Prostate gland (tissue), 2 donors: ENCODE measurements at regions not wholly inside any gene's neighbourhood (a gene's known extent, or its start where the extent isn't known, plus 50 kb on each side); places are given as distances from the start of the nearest gene placed in this dataset.

ENCODE experiments used
- DNase-seq: peaks from one replicate; pipeline ENCODE4 v3.0.0-alpha.2; 2019; ENCODE audit warnings: low spot score
- H3K27ac ChIP-seq, 2 donors: fragments of 200-600 bp; sonication (generic); 2 replicates each; pipeline ENCODE4 v1.5.1; 2017 to 2019
- H3K27me3 ChIP-seq: fragments of 200-600 bp; sonication (generic); replicated peaks from 2 replicates; pipeline ENCODE4 v1.5.1; 2019; ENCODE audit not compliant: insufficient read depth
- H3K36me3 ChIP-seq, 2 donors: fragments of 200-600 bp; sonication (generic); 1 replicate in 1 of 2; 2 replicates in 1 of 2; pipeline versions ENCODE4 v1.5.1 to v1.8.1; 2017 to 2019
- H3K4me1 ChIP-seq: fragments of 200-600 bp; sonication (generic); replicated peaks from 2 replicates; pipeline ENCODE4 v1.5.1; 2019
- H3K4me3 ChIP-seq, 2 donors: fragments of 200-600 bp; sonication (generic); 2 replicates each; pipeline ENCODE4 v1.5.1; 2017 to 2019
- H3K9me3 ChIP-seq: fragments of 200-600 bp; sonication (generic); 2 replicates; pipeline ENCODE4 v1.5.1; 2017
- POLR2A ChIP-seq: fragments of 450-650 bp; IDR thresholded peaks from one replicate; pipeline ENCODE4 v1.6.1; 2016; ENCODE audit warnings: antibody characterized with exemption, mild to moderate bottlenecking
- POLR2AphosphoS5 ChIP-seq: sonication (generic); formaldehyde crosslinking; IDR thresholded peaks from one replicate; pipeline ENCODE4 v1.6.1; 2017; ENCODE audit warnings: antibody characterized with exemption
- WGBS: methylation state at CpG from one replicate; pipeline ENCODE4 v1.1.5; 2018; 5-methylcytosine and 5-hydroxymethylcytosine counted together
- intact Hi-C: fragments of 100-400 bp; cut with DNase I; formaldehyde crosslinking; loops from one replicate; pipeline ENCODE4 v1.14.2; 2022
- TF ChIP-seq, protein P1 (sequence below), 4 experiments: fragments of 200-600 bp in 2 of 4; fragments of 450-650 bp in 2 of 4; sonication (generic) in 2 of 4; IDR thresholded peaks; 1 replicate in 3 of 4; 2 replicates in 1 of 4; pipeline ENCODE4 v1.5.1; 2016 to 2019; ENCODE audit warnings: antibody characterized with exemption in 4 of 4, mild to moderate bottlenecking in 2 of 4, moderate library complexity in 2 of 4

DNA sequence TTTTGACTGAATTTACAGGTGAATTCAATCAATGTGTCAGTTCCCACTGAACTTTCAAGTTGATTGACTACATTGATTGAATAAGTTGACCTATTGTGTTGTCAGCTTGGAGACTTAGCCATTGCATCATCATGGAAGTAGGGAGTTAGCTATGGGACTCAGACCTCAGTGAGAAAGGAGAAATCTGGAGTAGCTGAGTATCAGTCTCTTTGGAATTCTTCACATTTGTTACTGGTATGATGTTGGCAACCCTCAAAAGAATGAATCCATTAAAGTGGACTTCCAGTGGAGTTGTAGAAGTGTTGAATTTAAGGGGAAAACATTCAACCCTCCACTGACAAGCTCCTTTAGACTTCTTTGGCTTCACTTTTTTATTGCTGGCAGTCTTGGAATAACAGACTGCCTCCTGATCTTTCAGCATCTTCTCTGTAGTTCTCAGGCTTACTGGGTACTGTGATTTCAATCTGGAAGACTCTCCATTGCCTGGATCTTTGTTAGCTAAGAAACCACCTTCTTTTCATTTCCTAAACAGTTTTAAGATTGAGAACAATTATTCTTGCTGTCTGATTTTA lies 160.3 kb upstream of the NRP1 start:
- Histone ChIP-seq H3K4me1 (no peaks in the 10 kb centered on the region), H3K4me3 (no peak overlapping the region), H3K27ac (no peak overlapping the region), H3K36me3 (no peaks in the 10 kb centered on the region), H3K27me3 (no peaks in the 10 kb centered on the region), H3K9me3 (no peaks in the 10 kb centered on the region)
- intact Hi-C loops, result loop anchor here (10.0 kb wide), 1 partner anchor 160 kb away; the partner anchor contains the start of gene NRP1
- DNase-seq, result no peak
- TF ChIP-seq POLR2AphosphoS5 (no peak), POLR2A (no peak)
- TF ChIP-seq, protein P1, sequence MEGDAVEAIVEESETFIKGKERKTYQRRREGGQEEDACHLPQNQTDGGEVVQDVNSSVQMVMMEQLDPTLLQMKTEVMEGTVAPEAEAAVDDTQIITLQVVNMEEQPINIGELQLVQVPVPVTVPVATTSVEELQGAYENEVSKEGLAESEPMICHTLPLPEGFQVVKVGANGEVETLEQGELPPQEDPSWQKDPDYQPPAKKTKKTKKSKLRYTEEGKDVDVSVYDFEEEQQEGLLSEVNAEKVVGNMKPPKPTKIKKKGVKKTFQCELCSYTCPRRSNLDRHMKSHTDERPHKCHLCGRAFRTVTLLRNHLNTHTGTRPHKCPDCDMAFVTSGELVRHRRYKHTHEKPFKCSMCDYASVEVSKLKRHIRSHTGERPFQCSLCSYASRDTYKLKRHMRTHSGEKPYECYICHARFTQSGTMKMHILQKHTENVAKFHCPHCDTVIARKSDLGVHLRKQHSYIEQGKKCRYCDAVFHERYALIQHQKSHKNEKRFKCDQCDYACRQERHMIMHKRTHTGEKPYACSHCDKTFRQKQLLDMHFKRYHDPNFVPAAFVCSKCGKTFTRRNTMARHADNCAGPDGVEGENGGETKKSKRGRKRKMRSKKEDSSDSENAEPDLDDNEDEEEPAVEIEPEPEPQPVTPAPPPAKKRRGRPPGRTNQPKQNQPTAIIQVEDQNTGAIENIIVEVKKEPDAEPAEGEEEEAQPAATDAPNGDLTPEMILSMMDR (IDR thresholded peaks at IDR 0.05), result no peak

DNA sequence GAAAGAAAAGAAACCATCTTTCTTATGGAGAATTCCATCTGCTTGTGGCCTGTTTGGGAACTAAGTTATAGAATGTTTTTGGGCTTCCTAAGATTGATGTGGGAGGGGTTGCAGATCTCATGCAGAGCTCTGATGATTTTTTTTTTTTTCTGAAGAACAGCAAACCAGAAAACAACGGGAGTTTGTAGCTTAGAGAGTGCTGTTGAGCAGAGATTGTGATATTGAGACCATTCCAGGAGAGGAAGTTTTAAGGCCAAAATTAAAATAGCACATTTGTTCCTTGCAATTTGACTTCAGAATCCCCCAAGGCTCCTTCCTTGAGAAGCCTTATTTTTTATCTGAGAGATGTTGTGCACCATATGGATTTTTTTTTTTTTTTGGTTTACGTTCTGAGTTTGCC lies 159.5 kb upstream of the NRP1 start:
- 59% methylated on average over 2 of the region's 2 CpGs for WGBS
- H3K4me1 ChIP-seq, result no peaks in the 10 kb centered on the region
- no peak overlapping the region for H3K4me3 ChIP-seq
- H3K27me3 ChIP-seq, result no peaks in the 10 kb centered on the region
- TF ChIP-seq, protein P1 (IDR thresholded peaks at IDR 0.05), result no peak
- TF ChIP-seq POLR2A (no peak), POLR2AphosphoS5 (no peak)
- DNase-seq, result no peak
- H3K36me3 ChIP-seq, result no peaks in the 10 kb centered on the region
- H3K9me3 ChIP-seq, result no peaks in the 10 kb centered on the region
- intact Hi-C loops, result loop anchor here (10.0 kb wide), 1 partner anchor 159 kb away; the partner anchor contains the start of gene NRP1
- no peak overlapping the region for H3K27ac ChIP-seq

DNA sequence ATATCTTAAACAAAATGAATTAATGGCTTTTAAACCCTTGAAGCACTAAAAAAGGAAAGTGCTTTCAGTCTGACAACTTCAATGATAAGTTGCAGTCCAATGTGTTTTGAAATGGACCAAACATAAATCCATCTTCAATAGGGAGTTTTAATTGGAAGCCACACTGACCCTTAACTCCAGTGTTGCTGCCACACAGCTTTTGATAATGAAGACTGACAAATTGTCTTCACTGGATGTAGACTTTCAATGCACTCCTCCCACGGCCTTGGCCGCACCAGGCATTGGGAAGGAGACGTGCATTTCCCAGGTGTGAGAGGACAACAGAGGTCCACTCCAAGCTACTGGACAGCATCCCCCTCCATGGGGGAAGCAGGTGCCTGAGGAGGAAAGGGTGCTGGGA lies 159.0 kb upstream of the NRP1 start:
- 92% methylated on average over 3 of the region's 3 CpGs for WGBS
- H3K27ac ChIP-seq, result no peak overlapping the region
- intact Hi-C loops, result loop anchor here (10.0 kb wide), 1 partner anchor 159 kb away; the partner anchor contains the start of gene NRP1

DNA sequence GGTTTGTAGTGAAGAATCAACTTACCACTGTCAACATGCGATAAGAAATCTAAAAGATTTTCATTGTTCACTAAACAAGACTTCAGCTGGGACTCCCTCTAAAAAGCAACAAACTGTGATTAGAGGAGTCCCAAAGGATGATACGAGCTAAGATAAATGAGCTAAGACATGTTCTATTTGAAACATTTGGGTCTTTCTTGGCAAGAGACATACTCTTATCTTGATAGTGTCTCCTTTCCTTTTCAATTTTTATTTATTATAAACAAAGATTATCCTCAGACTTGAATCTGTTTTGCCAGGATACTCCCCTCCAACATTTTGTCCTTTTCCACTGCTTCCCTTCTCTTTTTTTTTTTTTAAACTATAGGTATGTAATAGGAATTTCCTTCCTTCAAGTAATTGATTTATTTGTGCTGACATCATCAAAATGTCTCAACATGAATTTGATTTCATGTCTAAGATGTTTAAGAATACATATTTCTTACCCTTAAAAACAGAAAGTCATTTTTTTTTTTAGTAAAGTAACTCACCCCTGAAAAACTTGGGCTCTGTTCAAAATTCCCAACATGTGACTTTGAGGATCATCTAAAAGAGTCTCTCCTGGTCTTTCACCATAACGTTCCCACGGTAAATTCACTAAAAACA lies 158.4 kb upstream of the NRP1 start:
- Histone ChIP-seq H3K27me3 (no peaks in the 10 kb centered on the region), H3K36me3 (no peaks in the 10 kb centered on the region), H3K4me3 (no peak overlapping the region), H3K27ac (no peak overlapping the region), H3K4me1 (no peaks in the 10 kb centered on the region), H3K9me3 (no peaks in the 10 kb centered on the region)
- intact Hi-C loops, result loop anchor here (10.0 kb wide), 1 partner anchor 158 kb away; the partner anchor contains the start of gene NRP1
- WGBS, result 70% methylated on average over 4 of the region's 4 CpGs
- no peak for TF ChIP-seq POLR2A
- TF ChIP-seq POLR2AphosphoS5, result no peak
- TF ChIP-seq, protein P1 (IDR thresholded peaks at IDR 0.05), result no peak
- DNase-seq, result no peak

More for the DNA sequence above, 159.0 kb upstream of the NRP1 start:
- TF ChIP-seq POLR2AphosphoS5, result no peak
- TF ChIP-seq, protein P1 (IDR thresholded peaks at IDR 0.05), result no peak
- TF ChIP-seq POLR2A, result no peak
- no peak for DNase-seq
- Histone ChIP-seq H3K36me3 (no peaks in the 10 kb centered on the region), H3K4me3 (no peak overlapping the region), H3K9me3 (no peaks in the 10 kb centered on the region), H3K4me1 (no peaks in the 10 kb centered on the region), H3K27me3 (no peaks in the 10 kb centered on the region)
